ENCODE measurements at regions not wholly inside any gene's neighbourhood (a gene's known extent, or its start where the extent isn't known, plus 50 kb on each side); places are given as distances from the start of the nearest gene placed in this dataset.

DNA sequence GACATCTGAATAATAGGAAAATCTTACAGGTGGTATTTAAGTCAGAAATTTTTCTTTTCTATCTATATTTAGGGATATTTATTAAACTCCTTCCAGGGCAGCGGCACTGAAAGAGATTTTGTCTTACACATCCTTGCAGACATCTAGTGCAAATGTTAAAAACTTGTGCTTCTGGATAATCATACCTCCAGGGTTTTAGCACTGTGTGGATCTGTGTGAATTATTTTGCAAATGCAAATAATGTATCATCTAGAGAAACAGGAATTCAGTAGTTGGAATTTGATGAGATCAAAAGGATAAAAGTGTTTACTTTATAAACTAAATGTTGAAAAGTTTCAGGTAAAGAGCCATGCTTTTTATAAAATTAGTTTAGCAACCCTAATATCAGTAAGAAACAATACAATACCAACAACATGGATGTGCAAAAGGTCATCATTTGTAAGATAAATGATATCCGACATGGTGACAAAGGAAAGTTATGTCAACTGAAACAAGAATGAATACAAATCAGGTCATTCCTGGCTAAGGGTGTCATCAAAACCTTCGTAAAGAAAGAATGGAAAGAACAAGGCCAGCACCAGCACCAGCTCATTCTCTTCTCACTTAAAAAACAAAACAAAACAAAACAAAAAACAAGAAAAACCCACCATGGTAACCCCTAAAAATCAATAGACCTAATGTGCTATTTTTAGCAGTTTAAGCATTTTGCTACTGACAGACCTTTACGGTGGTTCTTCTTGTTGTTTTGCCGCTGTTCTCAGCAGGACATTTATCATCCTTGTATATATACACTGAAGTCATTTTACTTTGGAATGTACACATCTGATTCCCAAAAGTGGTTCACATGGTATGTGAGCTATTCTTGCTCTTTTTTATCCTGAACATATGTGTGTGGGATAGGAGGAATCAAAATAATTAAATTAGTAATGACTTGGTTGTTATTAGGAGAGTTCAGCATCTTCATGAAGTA is 219.7 kb upstream of the NDST3 start:
- Histone ChIP-seq H3K4me1 (no peaks in the 10 kb centered on the region), H3K27ac (no peak overlapping the region), H3K27me3 (no peaks in the 10 kb centered on the region), H3K36me3 (no peaks in the 10 kb centered on the region), H3K9me3 (no peaks in the 10 kb centered on the region), H3K4me3 (no peak overlapping the region)
- no peak for TF ChIP-seq POLR2A (IDR thresholded peaks at IDR 0.05)
- no peak for TF ChIP-seq CTCF (IDR thresholded peaks at IDR 0.05)
- intact Hi-C loops (cut with DNase I; ENCODE audit: low total_unique reads): no loop called here
- DNase-seq: no peak

- no peak overlapping the region for H3K27ac ChIP-seq
- no peak overlapping the region for H3K4me3 ChIP-seq
- intact Hi-C loops (cut with DNase I; ENCODE audit: low total_unique reads): no loop called here
- no peak for DNase-seq
- H3K4me1 ChIP-seq: no peaks in the 10 kb centered on the region
- H3K9me3 ChIP-seq: no peaks in the 10 kb centered on the region
- no peaks in the 10 kb centered on the region for H3K36me3 ChIP-seq
- TF ChIP-seq CTCF (IDR thresholded peaks at IDR 0.05): no peak
- no peak for TF ChIP-seq POLR2A (IDR thresholded peaks at IDR 0.05)
- no peaks in the 10 kb centered on the region for H3K27me3 ChIP-seq
These were observed 217.0 kb upstream of the NDST3 start for GRCh38 chr4:117817301-117817700.

DNA sequence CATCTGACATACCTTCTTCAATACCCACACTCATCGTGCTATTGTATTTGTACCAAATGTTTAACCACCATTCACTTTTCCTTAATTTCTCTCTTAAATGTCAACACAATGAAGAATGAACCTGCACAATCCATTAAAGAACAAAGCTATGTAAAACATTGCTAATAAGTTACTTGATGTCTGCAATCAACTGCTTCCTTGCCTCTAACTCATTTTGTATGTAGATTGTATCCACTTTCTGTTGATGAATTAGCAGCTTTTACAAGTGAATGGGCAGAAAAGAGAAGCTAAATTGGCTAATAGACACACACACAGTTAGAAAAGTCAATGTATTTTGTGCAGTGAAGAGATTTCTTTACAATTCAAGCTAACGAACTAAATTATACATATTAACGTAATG is 212.5 kb upstream of the NDST3 start:
- intact Hi-C loops (cut with DNase I; ENCODE audit: low total_unique reads): no loop called here
- DNase-seq: no peak
- Histone ChIP-seq H3K27ac (no peak overlapping the region), H3K36me3 (no peaks in the 10 kb centered on the region), H3K4me1 (no peaks in the 10 kb centered on the region), H3K9me3 (no peaks in the 10 kb centered on the region), H3K4me3 (no peak overlapping the region), H3K27me3 (no peaks in the 10 kb centered on the region)
- TF ChIP-seq CTCF (IDR thresholded peaks at IDR 0.05) (no peak), POLR2A (IDR thresholded peaks at IDR 0.05) (no peak)

- Histone ChIP-seq H3K4me3 (no peak overlapping the region), H3K9me3 (no peaks in the 10 kb centered on the region), H3K27me3 (no peaks in the 10 kb centered on the region), H3K4me1 (no peaks in the 10 kb centered on the region), H3K36me3 (no peaks in the 10 kb centered on the region), H3K27ac (no peak overlapping the region)
- no peak for TF ChIP-seq POLR2A (IDR thresholded peaks at IDR 0.05)
- TF ChIP-seq CTCF (IDR thresholded peaks at IDR 0.05): no peak
- intact Hi-C loops (cut with DNase I; ENCODE audit: low total_unique reads): no loop called here
- no peak for DNase-seq
These were observed 210.9 kb upstream of the NDST3 start for GRCh38 chr4:117823388-117823787.

DNA sequence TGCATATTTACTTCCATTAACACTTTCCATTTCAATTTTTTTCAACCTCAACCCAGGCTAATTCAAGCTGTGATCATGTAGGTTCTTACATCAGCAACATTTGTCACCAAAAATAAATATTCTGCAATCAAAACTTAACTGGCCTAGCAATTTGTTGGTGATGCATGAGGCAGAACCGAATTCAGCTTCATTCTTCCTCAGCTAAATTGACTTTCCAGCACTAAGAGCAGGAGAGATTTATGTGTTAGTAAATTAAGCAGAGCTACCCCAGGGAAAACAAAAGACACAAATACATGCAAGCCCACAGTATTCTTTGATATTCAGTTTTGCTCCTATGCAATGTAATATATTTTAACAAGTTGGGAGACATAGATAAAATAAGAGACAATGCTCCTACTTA is 208.7 kb upstream of the NDST3 start:
- Histone ChIP-seq H3K4me3 (no peak overlapping the region), H3K27me3 (no peaks in the 10 kb centered on the region), H3K36me3 (no peaks in the 10 kb centered on the region), H3K27ac (no peak overlapping the region), H3K9me3 (no peaks in the 10 kb centered on the region), H3K4me1 (no peaks in the 10 kb centered on the region)
- intact Hi-C loops (cut with DNase I; ENCODE audit: low total_unique reads): no loop called here
- TF ChIP-seq POLR2A (IDR thresholded peaks at IDR 0.05): no peak
- no peak for DNase-seq
